Uterus (tissue), 3 donors: ENCODE measurements at regions not wholly inside any gene's neighbourhood (a gene's known extent, or its start where the extent isn't known, plus 50 kb on each side); places are given as distances from the start of the nearest gene placed in this dataset.

Experiments used
- DNase-seq, 2 donors: peaks; one replicate each; pipeline ENCODE4 v3.0.0-alpha.2; 2019 to 2020
- H3K27ac ChIP-seq, 2 donors: fragments of 200-600 bp; sonication (generic); 1 replicate in 1 of 2; 2 replicates in 1 of 2; pipeline ENCODE4 v1.5.1; 2016 to 2018
- H3K27me3 ChIP-seq, 2 donors: fragments of 200-600 bp; sonication (generic); one replicate each; pipeline ENCODE4 v1.5.1; 2018 to 2019; ENCODE audit warnings: control low read depth in 1 of 2
- H3K36me3 ChIP-seq, 2 donors: fragments of 200-600 bp; sonication (generic); one replicate each; pipeline ENCODE4 v1.5.1; 2019; ENCODE audit warnings: control low read depth in 1 of 2
- H3K4me1 ChIP-seq, 2 donors: fragments of 200-600 bp; sonication (generic); one replicate each; pipeline ENCODE4 v1.5.1; 2018 to 2019; ENCODE audit warnings: control low read depth in 1 of 2
- H3K4me3 ChIP-seq, 2 donors: fragments of 200-600 bp; sonication (generic); 1 replicate in 1 of 2; 2 replicates in 1 of 2; pipeline ENCODE4 v1.5.1; 2018 to 2019; ENCODE audit warnings: mild to moderate bottlenecking in 1 of 2
- H3K9me3 ChIP-seq, 2 donors: fragments of 200-600 bp; sonication (generic); one replicate each; pipeline ENCODE4 v1.5.1; 2019; ENCODE audit warnings: control low read depth in 1 of 2
- POLR2A ChIP-seq, 2 donors: fragments of 450-650 bp; IDR thresholded peaks; one replicate each; pipeline ENCODE4 v1.6.1; 2016; ENCODE audit warnings: antibody characterized with exemption in 2 of 2, mild to moderate bottlenecking in 1 of 2, moderate library complexity in 1 of 2
- intact Hi-C: fragments of 100-400 bp; cut with DNase I; formaldehyde crosslinking; loops from one replicate; pipeline ENCODE4 v1.15.1; 2023; ENCODE audit warnings: low total_unique reads
- TF ChIP-seq, protein P1 (sequence below), 4 experiments: fragments of 200-600 bp in 2 of 4; fragments of 450-650 bp in 2 of 4; sonication (generic) in 2 of 4; IDR thresholded peaks; one replicate each; pipeline ENCODE4 v1.5.1; 2016 to 2019; ENCODE audit warnings: antibody characterized with exemption in 4 of 4, mild to moderate bottlenecking in 2 of 4, moderate library complexity in 1 of 4
- donor health status: DM: yes; HTN: yes; CAD: no.

DNA sequence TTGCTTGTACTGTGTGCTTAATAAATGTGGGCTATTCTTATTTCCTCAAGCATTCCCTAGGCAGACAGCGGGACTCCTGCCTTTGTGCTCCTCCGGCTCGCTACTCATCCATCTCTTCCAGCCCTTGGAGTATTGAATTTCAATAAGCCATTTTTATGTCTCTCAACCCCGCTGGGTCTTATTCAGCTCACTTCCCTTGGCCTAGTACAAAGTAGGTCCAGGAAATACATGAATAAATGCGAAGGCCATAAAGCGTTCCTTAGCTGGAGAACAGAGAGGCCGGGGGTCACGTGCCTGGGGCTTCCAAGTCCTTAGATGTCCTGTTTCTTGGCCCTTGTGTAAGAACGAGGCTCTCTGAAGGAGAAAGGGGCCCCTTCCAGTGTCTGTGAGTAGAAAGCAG, 236.7 kb upstream of the ASIC2 start:
- H3K36me3 ChIP-seq: no peaks in the 10 kb centered on the region
- TF ChIP-seq, protein P1, sequence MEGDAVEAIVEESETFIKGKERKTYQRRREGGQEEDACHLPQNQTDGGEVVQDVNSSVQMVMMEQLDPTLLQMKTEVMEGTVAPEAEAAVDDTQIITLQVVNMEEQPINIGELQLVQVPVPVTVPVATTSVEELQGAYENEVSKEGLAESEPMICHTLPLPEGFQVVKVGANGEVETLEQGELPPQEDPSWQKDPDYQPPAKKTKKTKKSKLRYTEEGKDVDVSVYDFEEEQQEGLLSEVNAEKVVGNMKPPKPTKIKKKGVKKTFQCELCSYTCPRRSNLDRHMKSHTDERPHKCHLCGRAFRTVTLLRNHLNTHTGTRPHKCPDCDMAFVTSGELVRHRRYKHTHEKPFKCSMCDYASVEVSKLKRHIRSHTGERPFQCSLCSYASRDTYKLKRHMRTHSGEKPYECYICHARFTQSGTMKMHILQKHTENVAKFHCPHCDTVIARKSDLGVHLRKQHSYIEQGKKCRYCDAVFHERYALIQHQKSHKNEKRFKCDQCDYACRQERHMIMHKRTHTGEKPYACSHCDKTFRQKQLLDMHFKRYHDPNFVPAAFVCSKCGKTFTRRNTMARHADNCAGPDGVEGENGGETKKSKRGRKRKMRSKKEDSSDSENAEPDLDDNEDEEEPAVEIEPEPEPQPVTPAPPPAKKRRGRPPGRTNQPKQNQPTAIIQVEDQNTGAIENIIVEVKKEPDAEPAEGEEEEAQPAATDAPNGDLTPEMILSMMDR (IDR thresholded peaks at IDR 0.05): no peak
- no peak for TF ChIP-seq POLR2A (IDR thresholded peaks at IDR 0.05)
- H3K4me1 ChIP-seq: no peaks in the 10 kb centered on the region
- intact Hi-C loops: no loop called here
- no peak for DNase-seq
- H3K27ac ChIP-seq: no peak overlapping the region
- no peak overlapping the region for H3K4me3 ChIP-seq
- no peaks in the 10 kb centered on the region for H3K27me3 ChIP-seq
- no peaks in the 10 kb centered on the region for H3K9me3 ChIP-seq

GRCh38 chr17:33531311-33531710, 238.2 kb upstream of the ASIC2 start:
- intact Hi-C loops: no loop called here
- H3K4me3 ChIP-seq: no peak overlapping the region

DNA sequence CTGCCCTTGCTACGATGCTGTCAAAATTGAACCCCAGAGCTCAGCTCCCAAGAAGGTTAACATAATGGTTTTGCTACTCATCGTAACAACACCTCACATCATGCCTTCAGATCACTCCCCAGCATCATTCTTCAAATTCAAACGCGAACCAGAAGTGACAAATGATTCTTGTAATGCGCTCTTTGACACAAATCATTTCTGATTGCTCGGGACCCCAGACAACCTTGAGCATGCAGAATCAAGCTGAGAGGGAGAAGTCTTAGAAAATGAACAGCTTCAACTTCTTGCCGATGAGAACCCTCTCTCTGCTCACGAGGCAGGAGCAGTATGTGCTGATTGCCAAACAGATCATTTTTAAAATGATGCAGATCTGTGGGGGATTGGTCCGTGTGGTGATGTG, 241.0 kb upstream of the ASIC2 start:
- TF ChIP-seq, protein P1 (IDR thresholded peaks at IDR 0.05): no peak
- TF ChIP-seq POLR2A (IDR thresholded peaks at IDR 0.05): no peak
- no peak overlapping the region for H3K4me3 ChIP-seq
- no peaks in the 10 kb centered on the region for H3K4me1 ChIP-seq
- no peak for DNase-seq
- intact Hi-C loops: no loop called here
- H3K36me3 ChIP-seq: no peaks in the 10 kb centered on the region
- no peak overlapping the region for H3K27ac ChIP-seq
- H3K9me3 ChIP-seq: no peaks in the 10 kb centered on the region
- no peaks in the 10 kb centered on the region for H3K27me3 ChIP-seq

More at GRCh38 chr17:33531311-33531710, 238.2 kb upstream of the ASIC2 start:
- H3K4me1 ChIP-seq: no peaks in the 10 kb centered on the region
- TF ChIP-seq, protein P1 (IDR thresholded peaks at IDR 0.05): no peak
- no peaks in the 10 kb centered on the region for H3K36me3 ChIP-seq
- no peak overlapping the region for H3K27ac ChIP-seq
- H3K27me3 ChIP-seq: no peaks in the 10 kb centered on the region
- no peaks in the 10 kb centered on the region for H3K9me3 ChIP-seq
- no peak for DNase-seq

GRCh38 chr17:33545124-33545523, 252.0 kb upstream of the ASIC2 start:
- Histone ChIP-seq H3K4me1 (no peaks in the 10 kb centered on the region), H3K27ac (no peak overlapping the region), H3K9me3 (no peaks in the 10 kb centered on the region), H3K4me3 (no peak overlapping the region), H3K36me3 (no peaks in the 10 kb centered on the region), H3K27me3 (no peaks in the 10 kb centered on the region)
- no peak for DNase-seq
- TF ChIP-seq, protein P1 (IDR thresholded peaks at IDR 0.05): no peak
- no peak for TF ChIP-seq POLR2A (IDR thresholded peaks at IDR 0.05)
- intact Hi-C loops: no loop called here

DNA sequence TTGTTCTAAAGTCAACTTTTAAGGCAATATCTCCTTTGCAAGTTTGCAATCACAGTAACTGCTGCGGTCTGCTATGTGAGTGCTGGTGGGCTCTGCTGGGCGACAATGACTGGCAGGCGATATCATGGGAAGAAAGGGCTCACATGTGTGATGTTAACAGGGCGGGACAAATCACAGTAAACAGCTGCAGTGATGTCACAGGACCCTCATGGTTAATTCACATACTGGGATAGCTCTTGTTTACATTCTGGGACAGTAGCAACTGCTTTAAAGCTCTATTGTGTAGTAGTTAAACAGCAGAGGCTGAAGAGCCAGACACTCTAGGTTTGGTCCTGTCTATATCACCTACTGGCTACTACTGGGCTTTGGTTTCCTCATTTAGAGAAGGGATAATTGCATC, 257.2 kb upstream of the ASIC2 start:
- intact Hi-C loops: no loop called here
- Histone ChIP-seq H3K27me3 (no peaks in the 10 kb centered on the region), H3K9me3 (no peaks in the 10 kb centered on the region), H3K4me3 (no peak overlapping the region), H3K36me3 (no peaks in the 10 kb centered on the region), H3K4me1 (no peaks in the 10 kb centered on the region), H3K27ac (no peak overlapping the region)
- DNase-seq: no peak
- TF ChIP-seq, protein P1 (IDR thresholded peaks at IDR 0.05): no peak
- TF ChIP-seq POLR2A (IDR thresholded peaks at IDR 0.05): no peak
